ENCODE measurements at regions not wholly inside any gene's neighbourhood (a gene's known extent, or its start where the extent isn't known, plus 50 kb on each side); places are given as distances from the start of the nearest gene placed in this dataset.
"Not testable (repeated sequence)": the region's sequence is repeated elsewhere in the genome, so short reads cannot be mapped to it uniquely, and the experiment has no call there.

GRCh38 chr5:97455996-97456395 is 272.9 kb upstream of the RIOK2 start:
- DNase-seq (no peak), ATAC-seq (no peak)
- intact Hi-C loops (cut with DNase I, micrococcal nuclease) = no loop called here

GRCh38 chr5:97458851-97459250 is 275.8 kb upstream of the RIOK2 start:
- ATAC-seq = no peak
- intact Hi-C loops (cut with DNase I, micrococcal nuclease) = no loop called here

DNA sequence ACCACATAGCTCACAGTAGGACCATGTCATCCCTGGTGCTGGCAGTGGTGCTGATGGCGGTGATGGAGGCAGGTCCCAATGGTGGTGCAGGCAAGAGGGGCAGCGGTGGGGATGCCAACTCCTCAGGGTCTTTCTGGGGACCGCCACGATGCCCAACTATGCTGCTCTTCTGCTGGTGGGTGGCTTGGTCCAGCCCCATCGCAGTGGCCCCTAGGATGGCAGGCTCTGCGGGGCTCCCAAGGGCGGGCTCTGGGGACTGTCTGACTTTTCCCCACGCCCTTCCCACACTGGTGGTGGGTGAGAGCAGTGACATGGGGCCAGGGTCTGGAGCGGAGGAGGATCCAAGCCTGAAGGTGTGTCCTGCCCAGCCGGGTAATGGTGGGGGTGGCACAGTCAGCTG is 288.9 kb upstream of the RIOK2 start:
- no peak for ATAC-seq
- intact Hi-C loops (cut with DNase I, micrococcal nuclease) = no loop called here
- DNase-seq = no peak

More at GRCh38 chr5:97458851-97459250, 275.8 kb upstream of the RIOK2 start:
- no peak for DNase-seq

DNA sequence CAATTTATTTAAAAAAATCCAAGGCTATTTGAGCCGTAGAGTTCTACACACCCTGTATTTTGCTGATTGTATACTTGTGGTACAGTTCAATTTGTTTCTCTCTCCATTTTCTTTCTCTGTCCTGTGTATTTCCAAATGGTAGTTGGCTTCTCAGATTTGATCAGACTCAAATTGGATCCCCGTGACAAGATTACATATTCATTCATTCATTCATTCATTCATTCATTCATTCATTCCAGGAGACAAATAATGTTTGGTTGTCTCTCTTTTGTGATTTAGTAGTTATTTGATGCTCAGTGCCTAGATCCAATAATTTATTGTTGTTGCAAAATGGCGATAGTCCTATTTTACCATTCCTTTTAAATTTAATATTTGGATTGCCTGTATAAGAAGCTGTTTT is 292.8 kb upstream of the RIOK2 start:
- ATAC-seq = no peak
- intact Hi-C loops (cut with DNase I, micrococcal nuclease) = no loop called here

GRCh38 chr5:97476852-97477534 is 293.9 kb upstream of the RIOK2 start:
- DNase-seq (no peak), ATAC-seq (no peak)
- intact Hi-C loops (cut with DNase I, micrococcal nuclease) = no loop called here

More for the DNA sequence above, 292.8 kb upstream of the RIOK2 start:
- DNase-seq = no peak

GRCh38 chr5:97478483-97478882 is 295.4 kb upstream of the RIOK2 start:
- intact Hi-C loops (cut with DNase I, micrococcal nuclease) = no loop called here
- ATAC-seq (no peak), DNase-seq (no peak)

DNA sequence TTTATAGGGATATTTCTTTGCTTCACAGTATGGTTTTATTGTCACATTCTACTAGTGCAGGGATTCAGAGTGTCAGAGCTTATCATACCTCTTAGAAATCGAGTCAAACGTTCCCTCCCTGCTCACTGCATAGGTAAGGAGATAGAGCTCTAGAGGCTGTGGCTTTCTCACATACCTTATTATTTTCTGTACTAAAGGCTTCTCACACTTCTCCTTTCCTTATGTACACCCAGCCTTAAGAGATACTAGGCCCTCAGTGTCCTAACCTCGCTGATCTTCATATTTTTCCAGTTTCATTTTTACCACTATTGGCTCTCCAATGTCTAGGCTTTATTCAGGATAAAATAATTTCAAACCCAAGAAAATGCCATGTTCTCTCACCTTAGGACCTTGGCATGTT is 297.3 kb upstream of the RIOK2 start:
- peak; percentile 44 for ATAC-seq
- intact Hi-C loops (cut with DNase I, micrococcal nuclease) = no loop called here

GRCh38 chr5:97488126-97488668 is 305.1 kb upstream of the RIOK2 start:
- DNase-seq (no peak), ATAC-seq (no peak)
- intact Hi-C loops (cut with DNase I, micrococcal nuclease) = no loop called here

More for the DNA sequence above, 297.3 kb upstream of the RIOK2 start:
- DNase-seq = no peak

GRCh38 chr5:97489010-97489840 is 306.2 kb upstream of the RIOK2 start:
- ATAC-seq (no peak), DNase-seq (no peak)
- intact Hi-C loops (cut with DNase I, micrococcal nuclease) = no loop called here

DNA sequence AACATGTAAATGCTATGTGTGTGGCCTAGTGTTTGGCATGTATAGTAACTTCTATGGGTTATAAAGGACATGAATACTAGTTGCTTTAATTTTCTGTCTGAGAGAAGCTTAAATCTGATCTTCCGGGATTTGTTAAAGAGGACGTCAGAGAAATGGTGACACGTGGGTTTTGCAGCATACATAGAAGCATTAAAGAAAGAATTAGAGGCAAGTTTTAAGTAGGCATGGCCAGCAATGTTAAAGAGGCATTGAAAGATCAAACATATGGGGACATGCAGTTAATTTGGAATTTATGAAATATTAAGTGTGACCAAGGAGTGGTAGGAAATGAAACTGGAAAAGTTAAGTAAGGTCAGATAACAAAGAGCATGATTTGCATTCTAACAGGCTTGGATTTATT is 311.4 kb upstream of the RIOK2 start:
- no peak for DNase-seq
- intact Hi-C loops (cut with DNase I, micrococcal nuclease) = no loop called here
- no peak for ATAC-seq

DNA sequence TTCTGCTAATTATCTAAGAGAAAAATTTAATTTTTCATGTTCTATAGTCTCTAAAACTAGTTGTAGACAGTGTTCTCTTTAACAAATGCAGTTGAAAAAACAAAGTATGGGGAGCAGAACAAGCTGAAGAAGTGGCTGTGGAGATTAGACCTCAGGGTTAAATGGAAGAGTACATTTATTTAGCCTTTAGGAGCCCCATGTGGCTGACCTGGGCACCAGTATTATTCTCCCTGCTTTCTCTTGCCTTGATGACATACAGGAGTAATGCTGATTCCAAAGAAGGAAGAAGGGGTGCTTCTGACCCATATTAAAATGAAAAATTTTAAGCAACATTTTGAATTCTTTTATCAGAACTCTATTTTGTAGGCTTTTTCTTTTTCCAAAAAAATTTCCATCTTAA is 312.3 kb upstream of the RIOK2 start:
- DNase-seq = no peak
- intact Hi-C loops (cut with DNase I, micrococcal nuclease) = no loop called here
- ATAC-seq = no peak

GRCh38 chr5:97496037-97496436 is 313.0 kb upstream of the RIOK2 start:
- intact Hi-C loops (cut with DNase I, micrococcal nuclease) = no loop called here
- DNase-seq = no peak
- no peak for ATAC-seq

DNA sequence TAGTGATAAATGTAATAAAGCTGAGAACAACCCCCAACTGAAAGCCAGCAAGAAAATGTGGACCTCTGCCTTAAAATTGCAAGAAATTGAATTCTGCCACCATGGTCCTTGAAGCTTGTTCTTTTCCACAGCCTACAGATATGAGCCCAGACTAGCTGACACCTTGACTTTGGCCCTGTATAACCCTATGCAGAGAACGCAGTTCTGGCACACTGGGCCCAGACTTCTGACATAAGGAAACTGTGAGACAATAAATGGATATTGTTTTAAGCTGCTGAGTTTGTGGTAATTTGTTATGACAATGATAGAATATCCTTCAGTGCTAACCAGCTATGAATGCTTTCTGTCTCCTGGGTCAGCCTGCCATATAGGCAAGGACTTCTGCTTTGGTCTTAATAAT is 315.6 kb upstream of the RIOK2 start:
- no peak for ATAC-seq
- intact Hi-C loops (cut with DNase I, micrococcal nuclease) = no loop called here
- no peak for DNase-seq

- intact Hi-C loops (cut with DNase I, micrococcal nuclease) = no loop called here
- ATAC-seq (peak; percentile 34), DNase-seq (no peak)
These were observed 316.6 kb upstream of the RIOK2 start for GRCh38 chr5:97499605-97500004.

GRCh38 chr5:97501286-97501964 is 318.4 kb upstream of the RIOK2 start:
- ATAC-seq = no peak

DNA sequence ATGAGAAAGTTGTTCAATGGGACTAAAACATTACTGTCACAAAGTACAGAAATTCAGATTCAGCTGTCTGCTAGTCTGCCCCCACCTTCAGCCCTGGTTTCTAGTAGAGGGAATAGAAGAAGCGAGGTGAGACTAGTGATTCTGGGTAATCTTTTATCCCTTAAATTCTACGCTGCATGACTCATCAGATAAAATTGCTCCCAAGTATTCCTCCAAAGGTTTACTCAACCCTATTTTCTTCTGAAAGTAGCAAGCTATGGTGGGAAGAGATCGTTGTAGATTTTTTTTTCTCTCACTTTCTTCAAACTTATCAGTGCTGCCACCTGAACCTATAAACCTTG is 318.9 kb upstream of the RIOK2 start:
- no peak for ATAC-seq
- DNase-seq = no peak
- intact Hi-C loops (cut with DNase I, micrococcal nuclease) = no loop called here

More at GRCh38 chr5:97501286-97501964, 318.4 kb upstream of the RIOK2 start:
- DNase-seq = no peak
- intact Hi-C loops (cut with DNase I, micrococcal nuclease) = no loop called here

DNA sequence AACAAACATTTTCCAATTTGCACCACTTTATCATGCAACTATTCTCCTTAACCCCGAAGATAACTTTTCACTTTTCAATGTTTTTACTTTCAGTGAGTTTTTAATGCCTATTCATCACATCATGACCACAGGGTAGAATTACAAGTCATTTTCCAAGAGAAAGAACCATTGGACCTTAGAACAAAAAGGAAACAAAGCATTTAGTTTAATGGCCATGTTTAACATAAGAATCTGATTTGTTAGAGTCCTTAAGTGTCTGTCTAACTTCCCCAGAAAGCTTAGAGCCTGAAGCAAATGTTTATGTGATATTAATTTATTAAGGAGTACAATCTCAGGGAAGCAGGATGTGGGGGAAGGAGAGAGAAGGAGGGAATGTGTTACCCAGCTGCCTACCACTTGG is 325.8 kb upstream of the RIOK2 start:
- DNase-seq (no peak), ATAC-seq (no peak)
- intact Hi-C loops (cut with DNase I, micrococcal nuclease) = no loop called here

DNA sequence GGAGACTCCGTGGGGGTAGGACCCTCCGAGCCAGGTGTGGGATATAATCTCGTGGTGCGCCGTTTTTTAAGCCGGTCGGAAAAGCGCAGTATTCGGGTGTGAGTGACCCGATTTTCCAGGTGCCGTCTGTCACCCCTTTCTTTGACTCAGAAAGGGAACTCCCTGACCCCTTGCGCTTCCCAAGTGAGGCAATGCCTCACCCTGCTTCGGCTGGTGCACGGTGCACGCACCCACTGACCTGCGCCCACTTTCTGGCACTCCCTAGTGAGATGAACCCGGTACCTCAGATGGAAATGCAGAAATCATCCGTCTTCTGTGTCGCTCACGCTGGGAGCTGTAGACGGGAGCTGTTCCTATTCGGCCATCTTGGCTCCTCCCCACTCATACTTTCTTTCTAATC is 336.5 kb upstream of the RIOK2 start:
- ATAC-seq; DNase-seq; intact Hi-C loops (cut with DNase I, micrococcal nuclease): not testable (repeated sequence)

DNA sequence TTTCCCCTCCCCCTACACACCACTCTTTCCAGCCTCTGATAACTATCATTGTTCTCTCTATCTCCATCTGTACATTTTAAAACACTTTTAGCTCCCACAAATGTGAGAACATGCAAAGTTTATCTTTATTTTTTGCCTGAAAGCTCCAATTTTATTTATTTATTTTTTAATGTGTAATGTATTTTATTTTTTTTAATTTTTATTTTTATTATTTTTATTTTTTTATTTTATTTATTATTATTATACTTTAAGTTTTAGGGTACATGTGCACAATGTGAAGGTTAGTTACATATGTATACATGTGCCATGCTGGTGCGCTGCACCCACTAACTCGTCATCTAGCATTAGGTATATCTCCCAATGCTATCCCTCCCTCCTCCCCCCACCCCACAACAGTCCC is 340.3 kb upstream of the RIOK2 start:
- intact Hi-C loops (cut with DNase I, micrococcal nuclease); DNase-seq; ATAC-seq: not testable (repeated sequence)

GRCh38 chr5:97525780-97526179 is 342.7 kb upstream of the RIOK2 start:
- no peak for DNase-seq
- intact Hi-C loops (cut with DNase I, micrococcal nuclease) = no loop called here
- peak; percentile 99 for ATAC-seq

Measured in left colon (tissue), 2 donors.